ENCODE measurements at regions not wholly inside any gene's neighbourhood (a gene's known extent, or its start where the extent isn't known, plus 50 kb on each side); places are given as distances from the start of the nearest gene placed in this dataset.

- TF ChIP-seq CTCF (conservative IDR thresholded peaks at IDR 0.05; ENCODE audit: low read depth, low read length) (no peak), USF2 (IDR thresholded peaks at IDR 0.05; ENCODE audit: low read depth, low read length) (no peak)
Observed at GRCh38 chr13:21777813-21778212, 106.9 kb downstream of the FGF9 start.
